Subcutaneous abdominal adipose tissue (tissue), 5 donors: ENCODE measurements at regions not wholly inside any gene's neighbourhood (a gene's known extent, or its start where the extent isn't known, plus 50 kb on each side); places are given as distances from the start of the nearest gene placed in this dataset.

ENCODE experiments used
- H3K27ac ChIP-seq: one replicate; pipeline ENCODE4 v1.7.0; 2013; ENCODE audit warnings: low read depth, mild to moderate bottlenecking, inconsistent platforms, low read length, moderate library complexity
- H3K27me3 ChIP-seq, 5 donors: one replicate each; pipeline ENCODE4 v1.7.0; 2013; ENCODE audit warnings: low read length in 5 of 5, inconsistent platforms in 1 of 5; ENCODE audit not compliant: control insufficient read depth in 5 of 5, insufficient read depth in 4 of 5
- H3K36me3 ChIP-seq, 5 donors: one replicate each; pipeline ENCODE4 v1.7.0; 2013; ENCODE audit warnings: low read length in 5 of 5; ENCODE audit not compliant: control insufficient read depth in 5 of 5, insufficient read depth in 5 of 5
- H3K4me1 ChIP-seq, 5 donors: one replicate each; pipeline ENCODE4 v1.7.0; 2013; ENCODE audit warnings: low read length in 5 of 5, mild to moderate bottlenecking in 3 of 5, moderate library complexity in 1 of 5; ENCODE audit not compliant: control insufficient read depth in 5 of 5, insufficient read depth in 5 of 5
- H3K4me3 ChIP-seq, 5 donors: one replicate each; pipeline ENCODE4 v1.7.0; 2013; ENCODE audit warnings: low read length in 5 of 5, low read depth in 1 of 5
- H3K9ac ChIP-seq, 5 donors: one replicate each; pipeline ENCODE4 v1.7.0; 2013; ENCODE audit warnings: low read length in 5 of 5, mild to moderate bottlenecking in 4 of 5, moderate library complexity in 3 of 5
- H3K9me3 ChIP-seq, 5 donors: one replicate each; pipeline ENCODE4 v1.7.0; 2013; ENCODE audit warnings: low read length in 5 of 5; ENCODE audit not compliant: control insufficient read depth in 5 of 5
- donor health status: healthy.
- donor health status: healthy.
- donor health status: healthy.
- donor health status: healthy.
- donor health status: healthy.

- no peaks in the 10 kb centered on the region for H3K27me3 ChIP-seq
- H3K9ac ChIP-seq: no peak overlapping the region
- no peaks in the 10 kb centered on the region for H3K36me3 ChIP-seq
- H3K4me1 ChIP-seq: no peaks in the 10 kb centered on the region
- H3K9me3 ChIP-seq: no peaks in the 10 kb centered on the region
- no peak overlapping the region for H3K4me3 ChIP-seq
- no peak overlapping the region for H3K27ac ChIP-seq
Measured at GRCh38 chr2:62447411-62447810, 58.6 kb downstream of the TMEM17 start.

- Histone ChIP-seq H3K9ac (no peak overlapping the region), H3K4me1 (no peaks in the 10 kb centered on the region), H3K36me3 (no peaks in the 10 kb centered on the region), H3K27ac (no peak overlapping the region), H3K27me3 (no peaks in the 10 kb centered on the region), H3K9me3 (no peaks in the 10 kb centered on the region), H3K4me3 (no peak overlapping the region)
Measured at GRCh38 chr2:62446491-62446890, 59.5 kb downstream of the TMEM17 start.

- no peaks in the 10 kb centered on the region for H3K4me1 ChIP-seq
- H3K27ac ChIP-seq: no peak overlapping the region
- no peak overlapping the region for H3K9ac ChIP-seq
- H3K4me3 ChIP-seq: no peak overlapping the region
- H3K36me3 ChIP-seq: no peaks in the 10 kb centered on the region
- no peaks in the 10 kb centered on the region for H3K27me3 ChIP-seq
- H3K9me3 ChIP-seq: no peaks in the 10 kb centered on the region
Measured at GRCh38 chr2:62443886-62444285, 62.1 kb downstream of the TMEM17 start.

GRCh38 chr2:62443471-62443870 lies 62.5 kb downstream of the TMEM17 start:
- no peak overlapping the region for H3K27ac ChIP-seq
- H3K9ac ChIP-seq: no peak overlapping the region
- no peak overlapping the region for H3K4me3 ChIP-seq
- no peaks in the 10 kb centered on the region for H3K27me3 ChIP-seq
- H3K36me3 ChIP-seq: no peaks in the 10 kb centered on the region
- no peaks in the 10 kb centered on the region for H3K9me3 ChIP-seq
- no peaks in the 10 kb centered on the region for H3K4me1 ChIP-seq

- H3K27me3 ChIP-seq: no peaks in the 10 kb centered on the region
- no peaks in the 10 kb centered on the region for H3K36me3 ChIP-seq
- H3K9me3 ChIP-seq: no peaks in the 10 kb centered on the region
- H3K9ac ChIP-seq: no peak overlapping the region
- H3K4me3 ChIP-seq: no peak overlapping the region
- no peak overlapping the region for H3K27ac ChIP-seq
- no peaks in the 10 kb centered on the region for H3K4me1 ChIP-seq
Measured at GRCh38 chr2:62441824-62442223, 64.2 kb downstream of the TMEM17 start.

- H3K9me3 ChIP-seq: no peaks in the 10 kb centered on the region
- H3K9ac ChIP-seq: no peak overlapping the region
- no peaks in the 10 kb centered on the region for H3K36me3 ChIP-seq
- no peaks in the 10 kb centered on the region for H3K4me1 ChIP-seq
- H3K4me3 ChIP-seq: no peak overlapping the region
- H3K27me3 ChIP-seq: no peaks in the 10 kb centered on the region
- no peak overlapping the region for H3K27ac ChIP-seq
Measured at GRCh38 chr2:62441421-62441820, 64.6 kb downstream of the TMEM17 start.

- no peaks in the 10 kb centered on the region for H3K9me3 ChIP-seq
- no peaks in the 10 kb centered on the region for H3K36me3 ChIP-seq
- no peak overlapping the region for H3K9ac ChIP-seq
- H3K4me3 ChIP-seq: no peak overlapping the region
- no peak overlapping the region for H3K27ac ChIP-seq
- no peaks in the 10 kb centered on the region for H3K4me1 ChIP-seq
- H3K27me3 ChIP-seq: no peaks in the 10 kb centered on the region
Measured at GRCh38 chr2:62440281-62440946, 65.6 kb downstream of the TMEM17 start.

GRCh38 chr2:62439425-62439824 lies 66.6 kb downstream of the TMEM17 start:
- H3K27ac ChIP-seq: no peak overlapping the region
- H3K4me3 ChIP-seq: no peak overlapping the region
- H3K9me3 ChIP-seq: no peaks in the 10 kb centered on the region
- no peak overlapping the region for H3K9ac ChIP-seq
- no peaks in the 10 kb centered on the region for H3K27me3 ChIP-seq
- no peaks in the 10 kb centered on the region for H3K36me3 ChIP-seq
- no peaks in the 10 kb centered on the region for H3K4me1 ChIP-seq

GRCh38 chr2:62437785-62438184 lies 68.2 kb downstream of the TMEM17 start:
- Histone ChIP-seq H3K4me3 (no peak overlapping the region), H3K4me1 (no peaks in the 10 kb centered on the region), H3K27me3 (no peaks in the 10 kb centered on the region), H3K27ac (no peak overlapping the region), H3K9ac (no peak overlapping the region), H3K9me3 (no peaks in the 10 kb centered on the region), H3K36me3 (no peaks in the 10 kb centered on the region)

- H3K9ac ChIP-seq: no peak overlapping the region
Measured at GRCh38 chr2:62435720-62436119, 70.3 kb downstream of the TMEM17 start.

GRCh38 chr2:62432407-62432806 lies 73.6 kb downstream of the TMEM17 start:
- Histone ChIP-seq H3K4me3 (no peak overlapping the region), H3K9ac (no peak overlapping the region), H3K9me3 (no peaks in the 10 kb centered on the region), H3K36me3 (no peaks in the 10 kb centered on the region), H3K27ac (no peak overlapping the region), H3K27me3 (no peaks in the 10 kb centered on the region), H3K4me1 (no peaks in the 10 kb centered on the region)

More at GRCh38 chr2:62435720-62436119, 70.3 kb downstream of the TMEM17 start:
- Histone ChIP-seq H3K36me3 (no peaks in the 10 kb centered on the region), H3K4me1 (no peaks in the 10 kb centered on the region), H3K4me3 (no peak overlapping the region), H3K27ac (no peak overlapping the region), H3K27me3 (no peaks in the 10 kb centered on the region), H3K9me3 (no peaks in the 10 kb centered on the region)
